A673 (cell line): ENCODE measurements at regions not wholly inside any gene's neighbourhood (a gene's known extent, or its start where the extent isn't known, plus 50 kb on each side); places are given as distances from the start of the nearest gene placed in this dataset.

ENCODE experiments used
- CTCF ChIP-seq: fragments of 300-800, 200-600 bp; sonication (generic); conservative IDR thresholded peaks from 2 replicates; pipeline ENCODE4 v1.5.1; 2017; ENCODE audit warnings: low read depth, mild to moderate bottlenecking, antibody characterized with exemption, low read length, moderate library complexity, mixed read lengths
- EZH2 ChIP-seq: fragments of 200-600 bp; sonication (generic); IDR thresholded peaks from 2 replicates; pipeline ENCODE4 v1.6.1; 2017; ENCODE audit warnings: borderline replicate concordance, low read depth, mild to moderate bottlenecking, mixed read lengths, antibody characterized with exemption, low read length; ENCODE audit not compliant: poor library complexity, severe bottlenecking

GRCh38 chr10:90658791-90659190 lies 199.0 kb downstream of the HTR7 start:
- TF ChIP-seq EZH2 (no peak), CTCF (no peak; the same call in 1 of the 2 replicates)
